ENCODE measurements at regions not wholly inside any gene's neighbourhood (a gene's known extent, or its start where the extent isn't known, plus 50 kb on each side); places are given as distances from the start of the nearest gene placed in this dataset.

DNA sequence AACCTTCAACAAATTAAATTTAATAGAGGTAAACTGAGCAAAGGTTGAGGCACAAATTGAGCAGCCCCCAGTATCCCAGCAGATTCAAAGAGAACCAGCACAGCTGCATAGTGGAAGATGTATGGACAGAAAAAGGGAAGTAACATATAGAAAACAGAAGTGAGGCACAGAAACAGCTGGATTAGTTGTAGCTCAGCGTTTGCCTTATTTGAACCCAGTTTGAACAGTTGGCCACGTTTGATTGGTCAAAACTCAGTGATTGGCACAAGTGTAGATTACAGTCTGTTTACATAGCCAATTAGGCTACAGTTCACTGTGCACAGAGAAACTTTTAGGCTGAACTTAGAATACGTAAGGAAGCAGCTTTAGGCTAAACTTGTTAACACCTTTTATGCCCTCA, 315.5 kb downstream of the RMST start:
- Histone ChIP-seq H3K36me3 (no peaks in the 10 kb centered on the region), H3K9me3 (peaks cover 4% of the 10 kb centered on the region), H3K4me3 (no peak overlapping the region), H3K4me1 (replicated peaks) (no peaks in the 10 kb centered on the region), H3K27ac (no peak overlapping the region), H3K27me3 (replicated peaks; ENCODE audit: insufficient read depth) (no peaks in the 10 kb centered on the region)
- no peak for DNase-seq (ENCODE audit: low spot score)
- TF ChIP-seq POLR2A (IDR thresholded peaks at IDR 0.05) (no peak), POLR2AphosphoS5 (IDR thresholded peaks at IDR 0.05) (no peak)
- TF ChIP-seq, protein P1, sequence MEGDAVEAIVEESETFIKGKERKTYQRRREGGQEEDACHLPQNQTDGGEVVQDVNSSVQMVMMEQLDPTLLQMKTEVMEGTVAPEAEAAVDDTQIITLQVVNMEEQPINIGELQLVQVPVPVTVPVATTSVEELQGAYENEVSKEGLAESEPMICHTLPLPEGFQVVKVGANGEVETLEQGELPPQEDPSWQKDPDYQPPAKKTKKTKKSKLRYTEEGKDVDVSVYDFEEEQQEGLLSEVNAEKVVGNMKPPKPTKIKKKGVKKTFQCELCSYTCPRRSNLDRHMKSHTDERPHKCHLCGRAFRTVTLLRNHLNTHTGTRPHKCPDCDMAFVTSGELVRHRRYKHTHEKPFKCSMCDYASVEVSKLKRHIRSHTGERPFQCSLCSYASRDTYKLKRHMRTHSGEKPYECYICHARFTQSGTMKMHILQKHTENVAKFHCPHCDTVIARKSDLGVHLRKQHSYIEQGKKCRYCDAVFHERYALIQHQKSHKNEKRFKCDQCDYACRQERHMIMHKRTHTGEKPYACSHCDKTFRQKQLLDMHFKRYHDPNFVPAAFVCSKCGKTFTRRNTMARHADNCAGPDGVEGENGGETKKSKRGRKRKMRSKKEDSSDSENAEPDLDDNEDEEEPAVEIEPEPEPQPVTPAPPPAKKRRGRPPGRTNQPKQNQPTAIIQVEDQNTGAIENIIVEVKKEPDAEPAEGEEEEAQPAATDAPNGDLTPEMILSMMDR (IDR thresholded peaks at IDR 0.05): no peak
- 80% methylated on average over 3 of the region's 3 CpGs for WGBS
- intact Hi-C loops (cut with DNase I): no loop called here

DNA sequence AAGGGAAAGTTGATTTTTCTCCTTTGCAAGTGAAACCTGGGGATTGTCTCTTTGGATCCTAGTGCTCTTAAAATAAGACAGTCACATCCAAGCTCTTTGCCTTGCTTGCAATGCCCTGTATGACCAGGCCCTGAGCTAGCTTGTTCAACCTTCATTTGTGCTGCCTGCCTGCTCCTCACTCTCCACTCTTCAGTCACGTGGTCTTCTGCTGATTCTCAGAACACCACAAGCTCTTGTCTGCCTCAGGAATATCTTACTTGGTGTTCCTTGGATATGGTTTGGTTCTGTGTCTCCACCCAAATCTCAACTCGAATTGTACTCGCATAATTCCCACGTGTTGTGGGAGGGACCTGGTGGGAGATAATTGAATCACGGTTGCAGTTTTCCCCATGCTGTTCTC, 318.7 kb downstream of the RMST start:
- no peak for TF ChIP-seq POLR2AphosphoS5 (IDR thresholded peaks at IDR 0.05)
- TF ChIP-seq, protein P1 (IDR thresholded peaks at IDR 0.05): no peak
- TF ChIP-seq POLR2A (IDR thresholded peaks at IDR 0.05): no peak
- 86% methylated on average over 5 of the region's 5 CpGs for WGBS
- intact Hi-C loops (cut with DNase I): no loop called here
- no peak overlapping the region for H3K4me3 ChIP-seq
- H3K27me3 ChIP-seq (replicated peaks; ENCODE audit: insufficient read depth): no peaks in the 10 kb centered on the region
- H3K27ac ChIP-seq: no peak overlapping the region
- no peaks in the 10 kb centered on the region for H3K4me1 ChIP-seq (replicated peaks)
- H3K36me3 ChIP-seq: no peaks in the 10 kb centered on the region
- DNase-seq (ENCODE audit: low spot score): no peak
- H3K9me3 ChIP-seq: peaks cover 4% of the 10 kb centered on the region

DNA sequence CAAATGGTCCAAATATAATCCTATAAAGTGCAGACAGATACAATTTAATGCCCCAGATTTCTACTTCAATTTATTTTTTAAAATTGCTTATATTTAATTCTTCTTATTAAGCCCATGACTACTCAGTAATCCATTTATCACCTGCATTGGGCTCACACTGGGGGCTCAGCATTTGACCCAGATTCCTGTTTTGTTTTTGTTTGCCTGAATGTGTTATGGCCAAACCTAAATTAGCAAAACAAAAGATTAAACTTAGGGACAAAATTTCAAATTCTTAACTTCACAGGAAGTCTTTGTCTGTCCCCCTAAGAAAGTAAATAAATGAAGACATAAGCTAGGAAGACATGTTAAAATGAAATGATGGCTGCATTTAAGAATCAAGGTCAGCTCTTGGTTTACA, 322.3 kb downstream of the RMST start:
- Histone ChIP-seq H3K4me3 (no peak overlapping the region), H3K27me3 (replicated peaks; ENCODE audit: insufficient read depth) (no peaks in the 10 kb centered on the region), H3K9me3 (no peaks in the 10 kb centered on the region), H3K27ac (no peak overlapping the region), H3K4me1 (replicated peaks) (no peaks in the 10 kb centered on the region), H3K36me3 (no peaks in the 10 kb centered on the region)
- TF ChIP-seq POLR2AphosphoS5 (IDR thresholded peaks at IDR 0.05) (no peak), POLR2A (IDR thresholded peaks at IDR 0.05) (no peak)
- TF ChIP-seq, protein P1 (IDR thresholded peaks at IDR 0.05): no peak
- intact Hi-C loops (cut with DNase I): no loop called here
- no peak for DNase-seq (ENCODE audit: low spot score)

DNA sequence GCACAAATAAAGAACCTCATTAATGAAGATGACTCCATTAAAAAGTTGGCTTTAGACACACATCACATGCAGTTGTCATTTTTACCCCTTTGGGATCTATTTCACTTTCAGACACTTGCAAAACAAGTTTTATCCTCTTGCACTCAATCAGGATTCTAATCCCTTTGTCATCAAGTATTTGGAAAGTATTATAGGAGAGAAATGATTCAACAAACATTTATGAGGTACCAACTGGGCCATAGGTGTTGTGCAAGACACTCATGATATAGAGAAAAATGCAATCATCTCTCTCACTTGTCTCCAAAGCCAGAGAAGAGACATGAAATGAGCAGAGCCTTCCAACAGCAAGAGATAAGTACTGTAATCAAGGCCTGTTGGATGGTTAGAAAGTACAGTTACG, 327.7 kb downstream of the RMST start:
- 77% methylated on average over 1 of the region's 1 CpG for WGBS
- Histone ChIP-seq H3K27ac (no peak overlapping the region), H3K27me3 (replicated peaks; ENCODE audit: insufficient read depth) (no peaks in the 10 kb centered on the region), H3K4me1 (replicated peaks) (no peaks in the 10 kb centered on the region), H3K9me3 (no peaks in the 10 kb centered on the region), H3K36me3 (no peaks in the 10 kb centered on the region), H3K4me3 (no peak overlapping the region)
- intact Hi-C loops (cut with DNase I): no loop called here
- TF ChIP-seq, protein P1 (IDR thresholded peaks at IDR 0.05): no peak
- no peak for TF ChIP-seq POLR2A (IDR thresholded peaks at IDR 0.05)
- no peak for TF ChIP-seq POLR2AphosphoS5 (IDR thresholded peaks at IDR 0.05)
- no peak for DNase-seq (ENCODE audit: low spot score)

DNA sequence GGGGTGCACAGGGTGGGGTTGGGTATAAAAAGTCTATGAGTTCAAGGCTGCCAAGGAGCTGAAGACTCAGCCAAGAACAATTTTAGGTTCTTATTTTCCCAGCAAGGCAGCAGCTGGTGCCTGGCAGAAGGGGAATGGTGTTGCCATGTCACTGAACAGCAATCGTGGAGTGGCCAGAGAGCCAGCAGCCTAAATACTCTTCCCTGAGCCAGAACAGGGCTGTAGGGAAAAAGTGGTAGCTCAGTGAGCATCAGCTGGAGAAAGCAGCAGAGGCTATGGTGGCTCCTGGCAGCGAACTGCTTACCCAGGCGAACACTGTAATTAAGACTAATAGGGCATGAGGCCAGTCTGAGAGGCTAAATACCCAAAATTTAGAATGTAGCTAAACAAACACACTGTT, 334.9 kb downstream of the RMST start:
- no peak overlapping the region for H3K27ac ChIP-seq
- no peaks in the 10 kb centered on the region for H3K27me3 ChIP-seq (replicated peaks; ENCODE audit: insufficient read depth)
- no peaks in the 10 kb centered on the region for H3K9me3 ChIP-seq
- TF ChIP-seq POLR2A (IDR thresholded peaks at IDR 0.05) (no peak), POLR2AphosphoS5 (IDR thresholded peaks at IDR 0.05) (no peak)
- TF ChIP-seq, protein P1 (IDR thresholded peaks at IDR 0.05): no peak
- no peak overlapping the region for H3K4me3 ChIP-seq
- no peaks in the 10 kb centered on the region for H3K4me1 ChIP-seq (replicated peaks)
- no peak for DNase-seq (ENCODE audit: low spot score)
- intact Hi-C loops (cut with DNase I): no loop called here
- H3K36me3 ChIP-seq: no peaks in the 10 kb centered on the region
- WGBS: 98% methylated on average over 3 of the region's 3 CpGs
